ENCODE measurements at regions not wholly inside any gene's neighbourhood (a gene's known extent, or its start where the extent isn't known, plus 50 kb on each side); places are given as distances from the start of the nearest gene placed in this dataset.

- TF ChIP-seq HMGXB4 (CRISPR knock-in tag; IDR thresholded peaks at IDR 0.05) (no peak), MLX (CRISPR knock-in tag; IDR thresholded peaks at IDR 0.05) (no peak), RORB (CRISPR knock-in tag; IDR thresholded peaks at IDR 0.05) (no peak), ZNF512 (CRISPR knock-in tag; IDR thresholded peaks at IDR 0.05; ENCODE audit: borderline replicate concordance) (no peak)
Measured at GRCh38 chr4:11198516-11199305, 230.0 kb downstream of the HS3ST1 start (continued).

- ATAC-seq (no peak), DNase-seq (ENCODE audit: low spot score) (no peak)
- Mint-ChIP-seq H3K9me3 (peaks cover 75% of the 10 kb centered on the region), H3K4me1 (peaks cover 12% of the 10 kb centered on the region), H3K27me3 (ENCODE audit: low read depth) (no peaks in the 10 kb centered on the region; the same call in 1 of the 2 replicates), H3K4me3 (no peak overlapping the region), H3K27ac (no peak overlapping the region), H3K36me3 (peaks cover 59% of the 10 kb centered on the region)
- CTCF ChIA-PET: no interaction called here
- POLR2A ChIA-PET: no interaction called here
- TF ChIP-seq ZNF423 (CRISPR knock-in tag; IDR thresholded peaks at IDR 0.05): no peak
- TF ChIP-seq IRF1 (CRISPR knock-in tag; IDR thresholded peaks at IDR 0.05): no peak
- no peak for TF ChIP-seq ZNF281 (CRISPR knock-in tag; IDR thresholded peaks at IDR 0.05)
- no peak for TF ChIP-seq ZMAT4 (CRISPR knock-in tag; IDR thresholded peaks at IDR 0.05)
- TF ChIP-seq RELA (CRISPR knock-in tag; IDR thresholded peaks at IDR 0.05; ENCODE audit: borderline replicate concordance): no peak
- no peak for TF ChIP-seq TEAD1 (CRISPR knock-in tag; IDR thresholded peaks at IDR 0.05)
- TF ChIP-seq MYBL2 (CRISPR knock-in tag; IDR thresholded peaks at IDR 0.05): no peak
- TF ChIP-seq CREB1 (CRISPR knock-in tag; IDR thresholded peaks at IDR 0.05): no peak
- no peak for TF ChIP-seq JAZF1 (CRISPR knock-in tag; IDR thresholded peaks at IDR 0.05)
- TF ChIP-seq TCF7 (CRISPR knock-in tag; IDR thresholded peaks at IDR 0.05; ENCODE audit: low read depth): no peak
- TF ChIP-seq NR3C1 (CRISPR knock-in tag; conservative IDR thresholded peaks at IDR 0.05; ENCODE audit: low read depth): no peak
- no peak for TF ChIP-seq NFE2L1 (CRISPR knock-in tag; IDR thresholded peaks at IDR 0.05)
- no peak for TF ChIP-seq ELF4 (CRISPR knock-in tag; IDR thresholded peaks at IDR 0.05; ENCODE audit: low read depth)
- TF ChIP-seq ATF6 (CRISPR knock-in tag; IDR thresholded peaks at IDR 0.05): no peak
- no peak for TF ChIP-seq ZNF671 (CRISPR knock-in tag; IDR thresholded peaks at IDR 0.05)
- TF ChIP-seq SOX15 (CRISPR knock-in tag; IDR thresholded peaks at IDR 0.05): no peak
- TF ChIP-seq ARID4B (CRISPR knock-in tag; IDR thresholded peaks at IDR 0.05; ENCODE audit: borderline replicate concordance): no peak
Measured at GRCh38 chr4:11197631-11198341, 230.9 kb downstream of the HS3ST1 start.
